Colon (tissue), 2 donors: ENCODE measurements at regions not wholly inside any gene's neighbourhood (a gene's known extent, or its start where the extent isn't known, plus 50 kb on each side); places are given as distances from the start of the nearest gene placed in this dataset.
"Not testable (repeated sequence)": the region's sequence is repeated elsewhere in the genome, so short reads cannot be mapped to it uniquely, and the experiment has no call there.

Experiments
- FAIRE-seq: peaks from 2 replicates; lab custom pipeline; 2012; peaks lifted over from hg19 to GRCh38; lab: Jason Lieb, UNC
- donor health status: control.
- donor health status: control.

GRCh38 chr2:122328816-122329215 is 573.4 kb downstream of the TSN start:
- no peak for FAIRE-seq

GRCh38 chr2:122329278-122329677 is 573.8 kb downstream of the TSN start:
- no peak for FAIRE-seq

GRCh38 chr2:122333932-122334331 is 578.5 kb downstream of the TSN start:
- FAIRE-seq: no peak

GRCh38 chr2:122338000-122338399 is 582.5 kb downstream of the TSN start:
- no peak for FAIRE-seq

GRCh38 chr2:122340246-122340645 is 584.8 kb downstream of the TSN start:
- FAIRE-seq: no peak

- no peak for FAIRE-seq
Measured at GRCh38 chr2:122341007-122341406, 585.6 kb downstream of the TSN start.

- not testable (repeated sequence) for FAIRE-seq
Measured at GRCh38 chr2:122352151-122352550, 596.7 kb downstream of the TSN start.

- FAIRE-seq: no peak
Measured at GRCh38 chr2:122357998-122358397, 602.5 kb downstream of the TSN start.

GRCh38 chr2:122358729-122359128 is 603.3 kb downstream of the TSN start:
- FAIRE-seq: no peak

GRCh38 chr2:122363885-122364284 is 608.4 kb downstream of the TSN start:
- FAIRE-seq: no peak

GRCh38 chr2:122366427-122366826 is 611.0 kb downstream of the TSN start:
- no peak for FAIRE-seq

GRCh38 chr2:122366969-122367645 is 611.7 kb downstream of the TSN start:
- no peak for FAIRE-seq

- FAIRE-seq: no peak
Measured at GRCh38 chr2:122367646-122368010, 612.2 kb downstream of the TSN start.

- no peak for FAIRE-seq
Measured at GRCh38 chr2:122368576-122369243, 613.3 kb downstream of the TSN start.

GRCh38 chr2:122378521-122378920 is 623.1 kb downstream of the TSN start:
- FAIRE-seq: no peak

GRCh38 chr2:122384768-122385333 is 629.4 kb downstream of the TSN start:
- FAIRE-seq: no peak

GRCh38 chr2:122388208-122388607 is 632.8 kb downstream of the TSN start:
- no peak for FAIRE-seq

- FAIRE-seq: no peak
Measured at GRCh38 chr2:122389694-122390093, 634.2 kb downstream of the TSN start.

GRCh38 chr2:122390406-122390805 is 635.0 kb downstream of the TSN start:
- peak; percentile 24 for FAIRE-seq

GRCh38 chr2:122391726-122392125 is 636.3 kb downstream of the TSN start:
- no peak for FAIRE-seq

- no peak for FAIRE-seq
Measured at GRCh38 chr2:122395687-122396086, 640.2 kb downstream of the TSN start.

- no peak for FAIRE-seq
Measured at GRCh38 chr2:122411231-122411630, 655.8 kb downstream of the TSN start.

GRCh38 chr2:122412360-122412759 is 656.9 kb downstream of the TSN start:
- no peak for FAIRE-seq

- no peak for FAIRE-seq
Measured at GRCh38 chr2:122414902-122415301, 659.5 kb downstream of the TSN start.
